ENCODE measurements at regions not wholly inside any gene's neighbourhood (a gene's known extent, or its start where the extent isn't known, plus 50 kb on each side); places are given as distances from the start of the nearest gene placed in this dataset.

GRCh38 chr13:21956666-21957065 is 285.8 kb downstream of the FGF9 start:
- Histone ChIP-seq H3K9ac (ENCODE audit: low read depth, low read length, poor library complexity, severe bottlenecking) (no peak overlapping the region), H3K9me2 (replicated peaks; ENCODE audit: low read depth, low read length) (no peaks in the 10 kb centered on the region), H3F3A (ENCODE audit: low read depth) (no peaks in the 10 kb centered on the region), H3K79me2 (ENCODE audit: insufficient read depth, low read length) (no peaks in the 10 kb centered on the region), H4K20me1 (ENCODE audit: insufficient read depth, low read length, poor library complexity, severe bottlenecking) (no peaks in the 10 kb centered on the region), H2AFZ (ENCODE audit: low read length) (no peak overlapping the region), H3K9me3 (ENCODE audit: insufficient read depth, low read depth, low read length) (no peaks in the 10 kb centered on the region), H3K4me1 (ENCODE audit: insufficient read depth, low read length, poor library complexity, severe bottlenecking) (no peaks in the 10 kb centered on the region), H3K27me3 (ENCODE audit: insufficient read depth, low read length, poor library complexity, severe bottlenecking) (no peaks in the 10 kb centered on the region), H3K36me3 (ENCODE audit: insufficient read depth, low read length) (no peaks in the 10 kb centered on the region), H3K4me2 (ENCODE audit: low read depth, low read length, poor library complexity, severe bottlenecking) (no peak overlapping the region), H3K4me3 (ENCODE audit: low read length, poor library complexity, severe bottlenecking) (no peak overlapping the region)
- TF ChIP-seq EZH2phosphoT487 (IDR thresholded peaks at IDR 0.05; ENCODE audit: borderline replicate concordance) (no peak), CTCF (conservative IDR thresholded peaks at IDR 0.05; ENCODE audit: low read length) (no peak)

GRCh38 chr13:21957833-21958232 is 287.0 kb downstream of the FGF9 start:
- TF ChIP-seq CTCF (conservative IDR thresholded peaks at IDR 0.05; ENCODE audit: low read length): no peak
- TF ChIP-seq EZH2phosphoT487 (IDR thresholded peaks at IDR 0.05; ENCODE audit: borderline replicate concordance): no peak
- Histone ChIP-seq H4K20me1 (ENCODE audit: insufficient read depth, low read length, poor library complexity, severe bottlenecking) (no peaks in the 10 kb centered on the region), H2AFZ (ENCODE audit: low read length) (no peak overlapping the region), H3K79me2 (ENCODE audit: insufficient read depth, low read length) (no peaks in the 10 kb centered on the region), H3K27me3 (ENCODE audit: insufficient read depth, low read length, poor library complexity, severe bottlenecking) (no peaks in the 10 kb centered on the region), H3K36me3 (ENCODE audit: insufficient read depth, low read length) (no peaks in the 10 kb centered on the region), H3K4me2 (ENCODE audit: low read depth, low read length, poor library complexity, severe bottlenecking) (no peak overlapping the region), H3K4me3 (ENCODE audit: low read length, poor library complexity, severe bottlenecking) (no peak overlapping the region), H3K4me1 (ENCODE audit: insufficient read depth, low read length, poor library complexity, severe bottlenecking) (no peaks in the 10 kb centered on the region), H3K9me3 (ENCODE audit: insufficient read depth, low read depth, low read length) (no peaks in the 10 kb centered on the region), H3F3A (ENCODE audit: low read depth) (no peaks in the 10 kb centered on the region), H3K9me2 (replicated peaks; ENCODE audit: low read depth, low read length) (no peaks in the 10 kb centered on the region), H3K9ac (ENCODE audit: low read depth, low read length, poor library complexity, severe bottlenecking) (no peak overlapping the region)

- Histone ChIP-seq H3K79me2 (ENCODE audit: insufficient read depth, low read length) (no peaks in the 10 kb centered on the region), H3K4me2 (ENCODE audit: low read depth, low read length, poor library complexity, severe bottlenecking) (no peak overlapping the region), H2AFZ (ENCODE audit: low read length) (no peak overlapping the region), H3K4me3 (ENCODE audit: low read length, poor library complexity, severe bottlenecking) (no peak overlapping the region), H3K9ac (ENCODE audit: low read depth, low read length, poor library complexity, severe bottlenecking) (no peak overlapping the region), H4K20me1 (ENCODE audit: insufficient read depth, low read length, poor library complexity, severe bottlenecking) (no peaks in the 10 kb centered on the region), H3K27me3 (ENCODE audit: insufficient read depth, low read length, poor library complexity, severe bottlenecking) (no peaks in the 10 kb centered on the region), H3K4me1 (ENCODE audit: insufficient read depth, low read length, poor library complexity, severe bottlenecking) (peaks cover 3% of the 10 kb centered on the region), H3K9me3 (ENCODE audit: insufficient read depth, low read depth, low read length) (no peaks in the 10 kb centered on the region), H3F3A (ENCODE audit: low read depth) (no peaks in the 10 kb centered on the region), H3K36me3 (ENCODE audit: insufficient read depth, low read length) (no peaks in the 10 kb centered on the region), H3K9me2 (replicated peaks; ENCODE audit: low read depth, low read length) (no peaks in the 10 kb centered on the region)
- TF ChIP-seq EZH2phosphoT487 (IDR thresholded peaks at IDR 0.05; ENCODE audit: borderline replicate concordance) (no peak), CTCF (conservative IDR thresholded peaks at IDR 0.05; ENCODE audit: low read length) (no peak)
Observed at GRCh38 chr13:21960108-21960507, 289.2 kb downstream of the FGF9 start.
